ENCODE measurements at regions not wholly inside any gene's neighbourhood (a gene's known extent, or its start where the extent isn't known, plus 50 kb on each side); places are given as distances from the start of the nearest gene placed in this dataset.

DNA sequence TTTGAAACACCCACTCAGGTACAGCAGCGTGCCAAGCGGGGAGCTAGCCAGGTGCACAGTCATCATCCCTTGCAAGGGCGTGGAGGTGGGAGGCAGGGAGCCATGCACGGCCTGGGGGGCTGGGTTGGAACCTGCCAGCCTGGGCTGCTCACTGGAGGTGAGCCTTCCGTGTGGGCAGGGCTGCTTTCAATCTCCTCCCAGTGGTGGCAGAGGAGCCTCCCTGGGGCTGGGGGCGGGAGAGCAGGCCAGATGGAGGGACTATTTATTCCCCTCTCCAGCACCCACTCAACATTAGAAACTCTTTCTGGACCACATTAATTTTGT is 90.3 kb downstream of the KATNIP start:
- H3K4me3 ChIP-seq (replicated peaks in 1 of 2; ENCODE audit: low read depth in 1 of 2, low read length in 2 of 2): no peak overlapping the region
- H3K27me3 ChIP-seq (ENCODE audit: insufficient read depth, low read length): no peaks in the 10 kb centered on the region
- H3K9me2 ChIP-seq (ENCODE audit: insufficient read depth): no peaks in the 10 kb centered on the region
- ChIA-PET RAD21 (ENCODE audit: low non-redundant PET in 1 of 2, low total read pairs in 2 of 2, uncharacterized antibody in 2 of 2, unreplicated experiment in 2 of 2) (interaction anchor here (0.6 to 1.7 kb wide), 5 partner anchors 20 to 227 kb away, joined by 3 to 9 read pairs (median 3); no protein-coding TSS in a partner anchor), CTCF (interaction anchor here (0.7 to 5.3 kb wide), 9 partner anchors 9 to 431 kb away, joined by 3 to 36 read pairs (median 5); no protein-coding TSS in a partner anchor), POLR2A (no interaction called here)
- no peaks in the 10 kb centered on the region for H3K79me2 ChIP-seq (ENCODE audit: insufficient read depth, low read length)
- no peaks in the 10 kb centered on the region; a peak in 1 of 4 replicates for H3K36me3 ChIP-seq (ENCODE audit: control insufficient read depth in 1 of 2, insufficient read depth in 2 of 2, low read length in 2 of 2)
- no peak overlapping the region for H3K9ac ChIP-seq (ENCODE audit: low read length)
- H3K9me3 ChIP-seq (ENCODE audit: control insufficient read depth in 1 of 2, insufficient read depth in 1 of 2, low read depth in 1 of 2, low read length in 2 of 2): no peaks in the 10 kb centered on the region
- intact Hi-C loops (cut with micrococcal nuclease): loop anchor here (5.0 kb wide), 1 partner anchor 432 kb away; no protein-coding TSS in a partner anchor
- BruUV-seq (replicated peaks): no TSS peak
- TF ChIP-seq EZH2 (IDR thresholded peaks at IDR 0.05): no peak
- no peak for TF ChIP-seq JUND (IDR thresholded peaks at IDR 0.05)
- no peak for TF ChIP-seq FOSL1 (IDR thresholded peaks at IDR 0.05; ENCODE audit: low read depth)
- TF ChIP-seq POLR2AphosphoS5 (IDR thresholded peaks at IDR 0.05; ENCODE audit: low read depth, low read length): no peak
- no peak for TF ChIP-seq ZNF274 (IDR thresholded peaks at IDR 0.05; ENCODE audit: low read depth, low read length)
- no peaks in the 10 kb centered on the region for H4K20me1 ChIP-seq (ENCODE audit: insufficient read depth)
- DNase-seq (ENCODE audit: low read depth, low spot score): no peak
- H3K27ac ChIP-seq (ENCODE audit: low read depth, low read length): no peak overlapping the region
- peaks cover 0 to 6% of the 10 kb centered on the region in 2 experiments; a peak in 1 of 4 replicates for H3K4me1 ChIP-seq (ENCODE audit: control insufficient read depth in 1 of 2, insufficient read depth in 2 of 2, low read length in 2 of 2)
- H3K4me2 ChIP-seq (ENCODE audit: low read length): peak overlapping the region; percentile 15; the same call in 1 of the 2 replicates
- H2AFZ ChIP-seq (ENCODE audit: low read depth, low read length, poor library complexity, severe bottlenecking): no peak overlapping the region
- peak; percentile 57; the same call in 1 of the 2 replicates for ATAC-seq

DNA sequence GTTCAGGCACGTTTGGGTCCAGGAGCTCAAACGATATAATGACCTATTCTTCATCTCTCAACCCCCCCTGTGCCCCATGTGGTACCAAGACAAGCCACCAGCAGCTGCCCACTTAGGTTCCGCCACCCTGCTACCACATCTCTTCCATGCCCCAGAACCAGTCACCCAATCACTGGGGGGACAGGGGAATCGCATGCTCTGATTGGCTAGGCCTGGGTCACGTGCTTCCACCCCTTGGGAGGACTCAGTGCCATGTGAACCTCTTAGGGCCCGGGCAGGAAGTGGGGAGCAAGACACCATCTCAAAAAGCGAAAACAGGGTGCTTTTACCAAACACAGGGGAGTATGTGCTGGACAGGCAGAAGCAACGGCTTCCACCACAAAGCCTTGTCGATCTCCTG is 91.3 kb downstream of the KATNIP start:
- TF ChIP-seq, protein P1, sequence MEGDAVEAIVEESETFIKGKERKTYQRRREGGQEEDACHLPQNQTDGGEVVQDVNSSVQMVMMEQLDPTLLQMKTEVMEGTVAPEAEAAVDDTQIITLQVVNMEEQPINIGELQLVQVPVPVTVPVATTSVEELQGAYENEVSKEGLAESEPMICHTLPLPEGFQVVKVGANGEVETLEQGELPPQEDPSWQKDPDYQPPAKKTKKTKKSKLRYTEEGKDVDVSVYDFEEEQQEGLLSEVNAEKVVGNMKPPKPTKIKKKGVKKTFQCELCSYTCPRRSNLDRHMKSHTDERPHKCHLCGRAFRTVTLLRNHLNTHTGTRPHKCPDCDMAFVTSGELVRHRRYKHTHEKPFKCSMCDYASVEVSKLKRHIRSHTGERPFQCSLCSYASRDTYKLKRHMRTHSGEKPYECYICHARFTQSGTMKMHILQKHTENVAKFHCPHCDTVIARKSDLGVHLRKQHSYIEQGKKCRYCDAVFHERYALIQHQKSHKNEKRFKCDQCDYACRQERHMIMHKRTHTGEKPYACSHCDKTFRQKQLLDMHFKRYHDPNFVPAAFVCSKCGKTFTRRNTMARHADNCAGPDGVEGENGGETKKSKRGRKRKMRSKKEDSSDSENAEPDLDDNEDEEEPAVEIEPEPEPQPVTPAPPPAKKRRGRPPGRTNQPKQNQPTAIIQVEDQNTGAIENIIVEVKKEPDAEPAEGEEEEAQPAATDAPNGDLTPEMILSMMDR (IDR thresholded peaks at IDR 0.05 in 2 of 3, conservative IDR thresholded peaks at IDR 0.05 in 1 of 3; ENCODE audit: borderline replicate concordance in 1 of 3, insufficient read depth in 1 of 3, low read depth in 2 of 3, low read length in 2 of 3): no peak
- TF ChIP-seq RAD21 (IDR thresholded peaks at IDR 0.05; ENCODE audit: low read depth) (no peak), POLR2A (IDR thresholded peaks at IDR 0.05; ENCODE audit: borderline replicate concordance, extremely low read depth, insufficient read depth, insufficient read length) (no peak), SIN3A (IDR thresholded peaks at IDR 0.05; ENCODE audit: low read depth) (no peak), EZH2 (IDR thresholded peaks at IDR 0.05) (no peak), ZFX (IDR thresholded peaks at IDR 0.05) (no peak), CBX3 (IDR thresholded peaks at IDR 0.05; ENCODE audit: low read depth) (no peak), ELF1 (IDR thresholded peaks at IDR 0.05; ENCODE audit: borderline replicate concordance, low read depth) (no peak), YY1 (IDR thresholded peaks at IDR 0.05; ENCODE audit: extremely low read depth, insufficient replicate concordance, low read depth, low read length) (no peak), ZNF274 (IDR thresholded peaks at IDR 0.05; ENCODE audit: low read depth, low read length) (no peak), TCF7L2 (IDR thresholded peaks at IDR 0.05; ENCODE audit: borderline replicate concordance, extremely low read depth, insufficient read depth, insufficient read length) (no peak), POLR2AphosphoS5 (IDR thresholded peaks at IDR 0.05; ENCODE audit: low read depth, low read length) (no peak), SP1 (IDR thresholded peaks at IDR 0.05; ENCODE audit: low read depth) (no peak), JUND (IDR thresholded peaks at IDR 0.05) (no peak)
- TF ChIP-seq, protein P2, sequence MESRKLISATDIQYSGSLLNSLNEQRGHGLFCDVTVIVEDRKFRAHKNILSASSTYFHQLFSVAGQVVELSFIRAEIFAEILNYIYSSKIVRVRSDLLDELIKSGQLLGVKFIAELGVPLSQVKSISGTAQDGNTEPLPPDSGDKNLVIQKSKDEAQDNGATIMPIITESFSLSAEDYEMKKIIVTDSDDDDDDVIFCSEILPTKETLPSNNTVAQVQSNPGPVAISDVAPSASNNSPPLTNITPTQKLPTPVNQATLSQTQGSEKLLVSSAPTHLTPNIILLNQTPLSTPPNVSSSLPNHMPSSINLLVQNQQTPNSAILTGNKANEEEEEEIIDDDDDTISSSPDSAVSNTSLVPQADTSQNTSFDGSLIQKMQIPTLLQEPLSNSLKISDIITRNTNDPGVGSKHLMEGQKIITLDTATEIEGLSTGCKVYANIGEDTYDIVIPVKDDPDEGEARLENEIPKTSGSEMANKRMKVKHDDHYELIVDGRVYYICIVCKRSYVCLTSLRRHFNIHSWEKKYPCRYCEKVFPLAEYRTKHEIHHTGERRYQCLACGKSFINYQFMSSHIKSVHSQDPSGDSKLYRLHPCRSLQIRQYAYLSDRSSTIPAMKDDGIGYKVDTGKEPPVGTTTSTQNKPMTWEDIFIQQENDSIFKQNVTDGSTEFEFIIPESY (IDR thresholded peaks at IDR 0.05; ENCODE audit: extremely low read depth, insufficient replicate concordance, low read length): no peak
- TF ChIP-seq, protein P3, sequence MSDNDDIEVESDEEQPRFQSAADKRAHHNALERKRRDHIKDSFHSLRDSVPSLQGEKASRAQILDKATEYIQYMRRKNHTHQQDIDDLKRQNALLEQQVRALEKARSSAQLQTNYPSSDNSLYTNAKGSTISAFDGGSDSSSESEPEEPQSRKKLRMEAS (IDR thresholded peaks at IDR 0.05): no peak
- ATAC-seq: no peak
- Histone ChIP-seq H3K9me3 (ENCODE audit: control insufficient read depth in 1 of 2, insufficient read depth in 1 of 2, low read depth in 1 of 2, low read length in 2 of 2) (no peaks in the 10 kb centered on the region), H3K9ac (ENCODE audit: low read length) (no peak overlapping the region), H3K27me3 (ENCODE audit: insufficient read depth, low read length) (no peaks in the 10 kb centered on the region), H3K9me2 (ENCODE audit: insufficient read depth) (no peaks in the 10 kb centered on the region), H3K4me1 (ENCODE audit: control insufficient read depth in 1 of 2, insufficient read depth in 2 of 2, low read length in 2 of 2) (peaks cover 0 to 6% of the 10 kb centered on the region in 2 experiments; a peak in 1 of 4 replicates), H4K20me1 (ENCODE audit: insufficient read depth) (no peaks in the 10 kb centered on the region), H2AFZ (ENCODE audit: low read depth, low read length, poor library complexity, severe bottlenecking) (no peak overlapping the region), H3K79me2 (ENCODE audit: insufficient read depth, low read length) (no peaks in the 10 kb centered on the region), H3K36me3 (ENCODE audit: control insufficient read depth in 1 of 2, insufficient read depth in 2 of 2, low read length in 2 of 2) (no peaks in the 10 kb centered on the region; a peak in 1 of 4 replicates), H3K4me2 (ENCODE audit: low read length) (no peak overlapping the region), H3K4me3 (replicated peaks in 1 of 2; ENCODE audit: low read depth in 1 of 2, low read length in 2 of 2) (no peak overlapping the region), H3K27ac (ENCODE audit: low read depth, low read length) (no peak overlapping the region)
- DNase-seq (ENCODE audit: low read depth, low spot score): no peak
- no TSS peak for BruUV-seq (replicated peaks)
- CTCF ChIA-PET: interaction anchor here (0.9 to 1.4 kb wide), 3 partner anchors 52 to 227 kb away, joined by 3 to 5 read pairs (median 3); no protein-coding TSS in a partner anchor
- RAD21 ChIA-PET (ENCODE audit: low non-redundant PET in 1 of 2, low total read pairs in 2 of 2, uncharacterized antibody in 2 of 2, unreplicated experiment in 2 of 2): no interaction called here
- POLR2A ChIA-PET: no interaction called here
- intact Hi-C loops (cut with micrococcal nuclease): loop anchor here (5.0 kb wide), 1 partner anchor 431 kb away; no protein-coding TSS in a partner anchor
